ENCODE measurements at regions not wholly inside any gene's neighbourhood (a gene's known extent, or its start where the extent isn't known, plus 50 kb on each side); places are given as distances from the start of the nearest gene placed in this dataset.

GRCh38 chr10:28879246-28879645 lies 201.9 kb downstream of the BAMBI start:
- TF ChIP-seq, protein P1, sequence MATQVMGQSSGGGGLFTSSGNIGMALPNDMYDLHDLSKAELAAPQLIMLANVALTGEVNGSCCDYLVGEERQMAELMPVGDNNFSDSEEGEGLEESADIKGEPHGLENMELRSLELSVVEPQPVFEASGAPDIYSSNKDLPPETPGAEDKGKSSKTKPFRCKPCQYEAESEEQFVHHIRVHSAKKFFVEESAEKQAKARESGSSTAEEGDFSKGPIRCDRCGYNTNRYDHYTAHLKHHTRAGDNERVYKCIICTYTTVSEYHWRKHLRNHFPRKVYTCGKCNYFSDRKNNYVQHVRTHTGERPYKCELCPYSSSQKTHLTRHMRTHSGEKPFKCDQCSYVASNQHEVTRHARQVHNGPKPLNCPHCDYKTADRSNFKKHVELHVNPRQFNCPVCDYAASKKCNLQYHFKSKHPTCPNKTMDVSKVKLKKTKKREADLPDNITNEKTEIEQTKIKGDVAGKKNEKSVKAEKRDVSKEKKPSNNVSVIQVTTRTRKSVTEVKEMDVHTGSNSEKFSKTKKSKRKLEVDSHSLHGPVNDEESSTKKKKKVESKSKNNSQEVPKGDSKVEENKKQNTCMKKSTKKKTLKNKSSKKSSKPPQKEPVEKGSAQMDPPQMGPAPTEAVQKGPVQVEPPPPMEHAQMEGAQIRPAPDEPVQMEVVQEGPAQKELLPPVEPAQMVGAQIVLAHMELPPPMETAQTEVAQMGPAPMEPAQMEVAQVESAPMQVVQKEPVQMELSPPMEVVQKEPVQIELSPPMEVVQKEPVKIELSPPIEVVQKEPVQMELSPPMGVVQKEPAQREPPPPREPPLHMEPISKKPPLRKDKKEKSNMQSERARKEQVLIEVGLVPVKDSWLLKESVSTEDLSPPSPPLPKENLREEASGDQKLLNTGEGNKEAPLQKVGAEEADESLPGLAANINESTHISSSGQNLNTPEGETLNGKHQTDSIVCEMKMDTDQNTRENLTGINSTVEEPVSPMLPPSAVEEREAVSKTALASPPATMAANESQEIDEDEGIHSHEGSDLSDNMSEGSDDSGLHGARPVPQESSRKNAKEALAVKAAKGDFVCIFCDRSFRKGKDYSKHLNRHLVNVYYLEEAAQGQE (IDR thresholded peaks at IDR 0.05; ENCODE audit: insufficient read depth in 1 of 2, low read depth in 2 of 2, low read length in 1 of 2): no peak
- TF ChIP-seq, protein P2, sequence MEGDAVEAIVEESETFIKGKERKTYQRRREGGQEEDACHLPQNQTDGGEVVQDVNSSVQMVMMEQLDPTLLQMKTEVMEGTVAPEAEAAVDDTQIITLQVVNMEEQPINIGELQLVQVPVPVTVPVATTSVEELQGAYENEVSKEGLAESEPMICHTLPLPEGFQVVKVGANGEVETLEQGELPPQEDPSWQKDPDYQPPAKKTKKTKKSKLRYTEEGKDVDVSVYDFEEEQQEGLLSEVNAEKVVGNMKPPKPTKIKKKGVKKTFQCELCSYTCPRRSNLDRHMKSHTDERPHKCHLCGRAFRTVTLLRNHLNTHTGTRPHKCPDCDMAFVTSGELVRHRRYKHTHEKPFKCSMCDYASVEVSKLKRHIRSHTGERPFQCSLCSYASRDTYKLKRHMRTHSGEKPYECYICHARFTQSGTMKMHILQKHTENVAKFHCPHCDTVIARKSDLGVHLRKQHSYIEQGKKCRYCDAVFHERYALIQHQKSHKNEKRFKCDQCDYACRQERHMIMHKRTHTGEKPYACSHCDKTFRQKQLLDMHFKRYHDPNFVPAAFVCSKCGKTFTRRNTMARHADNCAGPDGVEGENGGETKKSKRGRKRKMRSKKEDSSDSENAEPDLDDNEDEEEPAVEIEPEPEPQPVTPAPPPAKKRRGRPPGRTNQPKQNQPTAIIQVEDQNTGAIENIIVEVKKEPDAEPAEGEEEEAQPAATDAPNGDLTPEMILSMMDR (IDR thresholded peaks at IDR 0.05): no peak
- TF ChIP-seq POLR2AphosphoS5 (IDR thresholded peaks at IDR 0.05; ENCODE audit: low read depth, low read length) (no peak), TCF7L2 (IDR thresholded peaks at IDR 0.05; ENCODE audit: low read depth, low read length) (no peak), SIN3A (IDR thresholded peaks at IDR 0.05; ENCODE audit: borderline replicate concordance, insufficient read depth, low read depth, low read length) (no peak)
- DNase-seq (ENCODE audit: low read depth, low spot score) (no peak), ATAC-seq (no peak)
- no peaks in the 10 kb centered on the region for H3K4me1 ChIP-seq (ENCODE audit: control insufficient read depth, insufficient read depth, low read length)
- intact Hi-C loops (cut with micrococcal nuclease; ENCODE audit: unreplicated experiment) (no loop called here), in situ Hi-C loops (cut with HindIII; ENCODE audit: low pct_unique_long_range_greater_than_20kb, low sequenced_read_pairs) (no loop called here)
- ChIA-PET POLR2A (no interaction called here), CTCF (no interaction called here)
- H3K36me3 ChIP-seq (ENCODE audit: control insufficient read depth, insufficient read depth, low read length): no peaks in the 10 kb centered on the region
- no peak overlapping the region for H3K4me3 ChIP-seq (ENCODE audit: low read depth in 2 of 2, low read length in 2 of 2)
- H3K27me3 ChIP-seq (ENCODE audit: control insufficient read depth, insufficient read depth, low read length): no peaks in the 10 kb centered on the region
- BruUV-seq (replicated peaks): no TSS peak
- H3K27ac ChIP-seq (ENCODE audit: low read length): no peak overlapping the region
- H3K9me3 ChIP-seq (ENCODE audit: control insufficient read depth, insufficient read depth, low read depth, low read length): no peaks in the 10 kb centered on the region

GRCh38 chr10:28879875-28880682 lies 202.8 kb downstream of the BAMBI start:
- intact Hi-C loops (cut with micrococcal nuclease; ENCODE audit: unreplicated experiment) (no loop called here), in situ Hi-C loops (cut with HindIII; ENCODE audit: low pct_unique_long_range_greater_than_20kb, low sequenced_read_pairs) (no loop called here)
- ATAC-seq (no peak), DNase-seq (ENCODE audit: low read depth, low spot score) (no peak)
- Histone ChIP-seq H3K27me3 (ENCODE audit: control insufficient read depth, insufficient read depth, low read length) (no peaks in the 10 kb centered on the region), H3K4me1 (ENCODE audit: control insufficient read depth, insufficient read depth, low read length) (no peaks in the 10 kb centered on the region), H3K36me3 (ENCODE audit: control insufficient read depth, insufficient read depth, low read length) (no peaks in the 10 kb centered on the region), H3K9me3 (ENCODE audit: control insufficient read depth, insufficient read depth, low read depth, low read length) (no peaks in the 10 kb centered on the region), H3K27ac (ENCODE audit: low read length) (no peak overlapping the region), H3K4me3 (ENCODE audit: low read depth in 2 of 2, low read length in 2 of 2) (no peak overlapping the region)
- ChIA-PET POLR2A (no interaction called here), CTCF (no interaction called here)
- TF ChIP-seq TCF7L2 (IDR thresholded peaks at IDR 0.05; ENCODE audit: low read depth, low read length) (no peak), POLR2AphosphoS5 (IDR thresholded peaks at IDR 0.05; ENCODE audit: low read depth, low read length) (no peak), SIN3A (IDR thresholded peaks at IDR 0.05; ENCODE audit: borderline replicate concordance, insufficient read depth, low read depth, low read length) (no peak)
- TF ChIP-seq, protein P1 (IDR thresholded peaks at IDR 0.05; ENCODE audit: insufficient read depth in 1 of 2, low read depth in 2 of 2, low read length in 1 of 2): no peak
- TF ChIP-seq, protein P2 (IDR thresholded peaks at IDR 0.05): no peak
- BruUV-seq (replicated peaks): no TSS peak

All from Panc1 (cell line).